ENCODE measurements at regions not wholly inside any gene's neighbourhood (a gene's known extent, or its start where the extent isn't known, plus 50 kb on each side); places are given as distances from the start of the nearest gene placed in this dataset.

DNA sequence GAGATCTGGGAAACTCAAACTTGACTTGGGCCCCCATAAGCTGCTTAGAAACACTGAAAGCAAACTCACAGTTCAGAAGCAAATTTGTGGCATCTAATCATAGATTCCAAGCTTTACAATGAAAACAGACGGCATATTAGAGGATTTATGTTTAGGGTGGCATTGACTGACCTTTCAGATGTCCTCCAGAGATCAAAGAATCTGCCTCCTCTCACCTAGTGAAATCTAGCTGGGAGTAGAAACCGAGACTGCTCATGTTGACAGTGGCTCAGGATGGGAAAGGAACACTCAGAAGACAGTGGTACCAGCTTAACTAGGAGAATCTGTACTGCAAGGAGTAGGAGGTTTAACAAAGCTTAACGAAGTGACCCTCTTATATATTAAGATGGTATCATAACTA lies 345.0 kb downstream of the GXYLT1 start:
- intact Hi-C loops (cut with DNase I; ENCODE audit: low total_unique reads): no loop called here
- Histone ChIP-seq H3K36me3 (no peaks in the 10 kb centered on the region), H3K4me1 (peaks cover 0 to 25% (median 5%) of the 10 kb centered on the region in 6 donors), H3K27ac (no peak overlapping the region), H3K27me3 (replicated peaks in 1 of 7) (no peaks in the 10 kb centered on the region), H3K9me3 (no peaks in the 10 kb centered on the region), H3K4me3 (no peak overlapping the region)
- DNase-seq: no peak
- WGBS, 5 donors: 76 to 92% (median 79%) methylated on average over 3 of the region's 3 CpGs
- TF ChIP-seq, protein P1, sequence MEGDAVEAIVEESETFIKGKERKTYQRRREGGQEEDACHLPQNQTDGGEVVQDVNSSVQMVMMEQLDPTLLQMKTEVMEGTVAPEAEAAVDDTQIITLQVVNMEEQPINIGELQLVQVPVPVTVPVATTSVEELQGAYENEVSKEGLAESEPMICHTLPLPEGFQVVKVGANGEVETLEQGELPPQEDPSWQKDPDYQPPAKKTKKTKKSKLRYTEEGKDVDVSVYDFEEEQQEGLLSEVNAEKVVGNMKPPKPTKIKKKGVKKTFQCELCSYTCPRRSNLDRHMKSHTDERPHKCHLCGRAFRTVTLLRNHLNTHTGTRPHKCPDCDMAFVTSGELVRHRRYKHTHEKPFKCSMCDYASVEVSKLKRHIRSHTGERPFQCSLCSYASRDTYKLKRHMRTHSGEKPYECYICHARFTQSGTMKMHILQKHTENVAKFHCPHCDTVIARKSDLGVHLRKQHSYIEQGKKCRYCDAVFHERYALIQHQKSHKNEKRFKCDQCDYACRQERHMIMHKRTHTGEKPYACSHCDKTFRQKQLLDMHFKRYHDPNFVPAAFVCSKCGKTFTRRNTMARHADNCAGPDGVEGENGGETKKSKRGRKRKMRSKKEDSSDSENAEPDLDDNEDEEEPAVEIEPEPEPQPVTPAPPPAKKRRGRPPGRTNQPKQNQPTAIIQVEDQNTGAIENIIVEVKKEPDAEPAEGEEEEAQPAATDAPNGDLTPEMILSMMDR (IDR thresholded peaks at IDR 0.05 in 8 of 11, conservative IDR thresholded peaks at IDR 0.05 in 3 of 11): no peak
- TF ChIP-seq POLR2AphosphoS5 (IDR thresholded peaks at IDR 0.05) (no peak), POLR2A (IDR thresholded peaks at IDR 0.05) (no peak)

DNA sequence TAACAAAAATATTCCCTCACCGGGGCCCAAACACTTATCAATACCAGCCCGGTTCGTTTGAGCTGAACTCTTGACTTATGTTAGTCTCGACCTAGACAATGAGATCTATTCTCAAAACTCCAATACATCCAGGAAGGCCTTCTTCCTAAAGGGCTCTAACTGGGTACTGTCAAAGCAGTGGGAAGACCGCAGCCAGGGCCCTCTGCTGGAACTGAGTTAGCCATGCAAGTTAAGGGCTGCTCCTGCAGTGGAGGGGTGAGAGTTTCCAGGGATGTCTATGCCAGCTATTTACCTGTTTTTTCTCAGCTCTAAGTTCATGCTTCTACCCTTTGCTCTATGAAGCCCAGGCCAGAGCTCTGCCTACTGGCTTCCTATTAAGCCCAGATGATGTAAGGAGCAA lies 348.8 kb downstream of the GXYLT1 start:
- no peak for DNase-seq
- Histone ChIP-seq H3K9me3 (peaks cover 0 to 22% (median 14%) of the 10 kb centered on the region in 8 donors), H3K27me3 (replicated peaks in 1 of 7) (no peaks in the 10 kb centered on the region), H3K4me1 (peaks cover 0 to 19% (median 8%) of the 10 kb centered on the region in 6 donors), H3K36me3 (no peaks in the 10 kb centered on the region), H3K4me3 (no peak overlapping the region), H3K27ac (peak overlapping the region in 1 of 8 donors; percentile 53)
- intact Hi-C loops (cut with DNase I; ENCODE audit: low total_unique reads): no loop called here
- WGBS, 5 donors: 77 to 93% (median 92%) methylated on average over 5 of the region's 5 CpGs
- TF ChIP-seq POLR2AphosphoS5 (IDR thresholded peaks at IDR 0.05): no peak
- TF ChIP-seq, protein P1 (IDR thresholded peaks at IDR 0.05 in 8 of 11, conservative IDR thresholded peaks at IDR 0.05 in 3 of 11): no peak
- no peak for TF ChIP-seq POLR2A (IDR thresholded peaks at IDR 0.05)

DNA sequence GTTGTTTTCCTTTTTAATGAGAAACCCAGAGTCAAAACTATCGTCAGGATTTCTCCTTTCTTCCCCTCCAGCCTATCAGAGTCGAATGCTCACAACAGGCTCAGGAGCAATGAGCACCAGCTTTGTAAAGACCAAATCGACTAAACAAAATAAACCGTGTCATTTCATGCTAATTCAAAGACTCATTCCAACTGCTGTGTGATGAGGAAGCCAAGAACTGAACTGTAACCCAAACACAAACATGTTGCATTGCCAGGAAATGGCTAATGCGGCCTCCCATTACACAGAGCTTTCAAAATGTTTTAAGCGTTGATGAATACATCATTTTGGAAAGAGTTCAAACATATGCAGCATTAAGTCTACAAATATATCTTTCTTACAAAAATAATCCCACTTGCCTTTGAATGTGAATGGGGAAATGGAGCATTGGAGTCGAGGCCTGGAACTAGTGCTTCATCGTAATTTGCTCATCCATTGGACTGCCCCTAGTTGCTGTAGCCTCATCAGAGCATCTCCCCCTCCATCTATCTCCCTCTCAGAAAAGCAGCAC lies 349.5 kb downstream of the GXYLT1 start:
- Histone ChIP-seq H3K9me3 (peaks cover 0 to 30% (median 21%) of the 10 kb centered on the region in 8 donors), H3K4me3 (no peak overlapping the region), H3K27me3 (replicated peaks in 1 of 7) (no peaks in the 10 kb centered on the region), H3K4me1 (peaks cover 0 to 19% (median 8%) of the 10 kb centered on the region in 6 donors), H3K36me3 (no peaks in the 10 kb centered on the region), H3K27ac (peak overlapping the region in 7 of 8 donors; percentile 2 to 65 (median 44))
- TF ChIP-seq, protein P1 (IDR thresholded peaks at IDR 0.05 in 8 of 11, conservative IDR thresholded peaks at IDR 0.05 in 3 of 11): no peak
- no peak for TF ChIP-seq POLR2A (IDR thresholded peaks at IDR 0.05)
- TF ChIP-seq POLR2AphosphoS5 (IDR thresholded peaks at IDR 0.05): no peak
- 39 to 55% (median 42%) methylated on average over 8 of the region's 8 CpGs for WGBS, 5 donors
- intact Hi-C loops (cut with DNase I; ENCODE audit: low total_unique reads): no loop called here
- no peak for DNase-seq

DNA sequence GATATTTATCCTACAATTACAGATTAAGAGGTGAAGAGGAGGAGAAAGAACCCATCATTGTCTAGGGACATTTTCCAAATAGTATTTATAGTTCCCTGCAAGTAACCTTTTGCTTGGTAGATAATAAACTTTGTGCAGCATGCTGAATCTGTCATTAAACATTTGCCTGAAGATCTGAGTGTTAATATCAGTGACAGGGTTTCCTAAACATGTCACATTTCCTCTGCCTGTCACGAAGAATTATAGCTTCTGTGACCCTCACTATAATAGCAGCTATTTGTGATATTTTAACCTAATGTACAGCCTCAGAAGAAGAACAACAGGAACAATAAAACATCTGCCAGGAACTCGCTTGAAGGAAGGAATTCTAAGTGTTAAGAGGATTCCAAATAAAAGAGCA lies 350.3 kb downstream of the GXYLT1 start:
- H3K27me3 ChIP-seq (replicated peaks in 1 of 7): no peaks in the 10 kb centered on the region
- WGBS, 5 donors: 9 to 24% (median 20%) methylated on average over 2 of the region's 2 CpGs
- H3K9me3 ChIP-seq: peaks cover 0 to 37% (median 21%) of the 10 kb centered on the region in 8 donors
- no peaks in the 10 kb centered on the region for H3K36me3 ChIP-seq
- intact Hi-C loops (cut with DNase I; ENCODE audit: low total_unique reads): no loop called here
- H3K4me3 ChIP-seq: no peak overlapping the region
- H3K4me1 ChIP-seq: peaks cover 0 to 19% (median 8%) of the 10 kb centered on the region in 6 donors
- no peak for DNase-seq
- TF ChIP-seq POLR2AphosphoS5 (IDR thresholded peaks at IDR 0.05) (no peak), POLR2A (IDR thresholded peaks at IDR 0.05) (no peak)
- TF ChIP-seq, protein P1 (IDR thresholded peaks at IDR 0.05 in 8 of 11, conservative IDR thresholded peaks at IDR 0.05 in 3 of 11): no peak
- peak overlapping the region in 7 of 8 donors; percentile 2 to 65 (median 44) for H3K27ac ChIP-seq
